ENCODE measurements at regions not wholly inside any gene's neighbourhood (a gene's known extent, or its start where the extent isn't known, plus 50 kb on each side); places are given as distances from the start of the nearest gene placed in this dataset.

DNA sequence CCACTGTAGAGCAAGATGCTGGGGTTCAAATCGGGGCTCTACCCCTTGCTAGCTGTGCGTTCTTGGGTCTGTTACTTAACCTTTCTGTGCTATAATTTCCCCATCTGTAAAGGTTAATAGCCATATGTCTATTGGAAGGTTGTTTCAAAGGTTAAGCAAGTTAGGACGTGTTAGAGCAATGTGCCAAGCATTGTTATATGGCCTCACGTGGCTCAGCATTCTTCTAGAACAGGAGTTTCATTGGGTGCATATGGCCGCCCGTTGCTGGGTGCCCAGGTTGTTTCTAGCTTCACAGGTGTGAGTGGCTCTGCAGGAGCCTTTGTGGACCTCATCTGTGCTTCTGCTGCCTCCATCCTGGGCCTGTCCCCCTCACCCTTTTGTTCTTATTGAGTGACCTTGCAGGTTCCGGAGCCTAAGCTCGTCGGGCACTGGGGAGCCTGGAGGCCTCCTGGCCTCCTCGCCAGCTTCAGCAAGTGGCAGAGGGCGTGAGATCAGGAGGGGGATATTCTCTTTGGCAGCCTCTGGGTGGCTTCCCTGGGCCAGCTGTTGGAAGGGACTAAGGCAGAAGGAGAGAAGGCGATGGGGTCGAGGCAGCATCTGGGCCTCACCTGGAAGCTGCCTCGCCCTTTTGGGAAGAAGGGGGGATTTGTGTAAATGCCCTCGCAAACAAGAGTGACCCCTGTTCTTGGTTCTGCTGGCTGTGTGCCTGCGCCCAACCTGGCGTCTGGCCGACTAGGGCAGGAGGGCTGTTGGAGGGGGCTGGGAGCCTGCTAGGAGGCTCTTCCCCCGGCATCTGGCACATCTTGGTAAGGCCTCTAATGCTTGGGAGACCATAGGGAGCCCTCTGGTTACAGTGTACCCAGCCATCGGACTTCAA, 80.2 kb upstream of the CIBAR2 start:
- Histone ChIP-seq H3K36me3 (ENCODE audit: control insufficient read depth in 2 of 2, extremely low read depth in 1 of 2, insufficient read depth in 2 of 2, low read length in 2 of 2) (no peaks in the 10 kb centered on the region), H3K9ac (ENCODE audit: control insufficient read depth, extremely low read depth, insufficient read depth, low read length) (no peak overlapping the region), H4K20me1 (ENCODE audit: control insufficient read depth, extremely low read depth, insufficient read depth, low read length) (no peaks in the 10 kb centered on the region), H3K27me3 (ENCODE audit: control insufficient read depth, extremely low read depth, insufficient read depth, low read length) (no peaks in the 10 kb centered on the region), H3K79me2 (ENCODE audit: control insufficient read depth, insufficient read depth, low read length) (no peaks in the 10 kb centered on the region), H3K4me2 (ENCODE audit: control insufficient read depth, extremely low read depth, insufficient read depth, low read depth, low read length) (no peak overlapping the region), H3K9me1 (ENCODE audit: control insufficient read depth, extremely low read depth, insufficient read depth, low read length) (no peaks in the 10 kb centered on the region), H3K4me1 (ENCODE audit: control insufficient read depth, extremely low read depth, insufficient read depth, low read length) (peaks cover 8% of the 10 kb centered on the region), H3K27ac (ENCODE audit: control insufficient read depth, insufficient read depth, low read length) (no peak overlapping the region), H3K4me3 (ENCODE audit: control insufficient read depth in 2 of 3, extremely low read depth in 1 of 3, insufficient read depth in 2 of 3, low read depth in 1 of 3, low read length in 3 of 3) (no peak overlapping the region), H2AFZ (ENCODE audit: control insufficient read depth, low read length) (no peak overlapping the region), H3K9me3 (ENCODE audit: control insufficient read depth, low read depth, low read length) (no peaks in the 10 kb centered on the region)
- dilution Hi-C loops (cut with MboI; ENCODE audit: extremely low pct_ligation_motif_present, low sequenced_read_pairs): no loop called here
- TF ChIP-seq EZH2 (IDR thresholded peaks at IDR 0.05; ENCODE audit: low read length) (no peak), CTCF (optimal IDR thresholded peaks at IDR 0.05 in 1 of 3, IDR thresholded peaks at IDR 0.05 in 1 of 3, conservative IDR thresholded peaks at IDR 0.05 in 1 of 3; ENCODE audit: extremely low read depth in 1 of 3, insufficient read depth in 2 of 3, low read length in 3 of 3) (no peak)
- DNase-seq (ENCODE audit: low read depth, low spot score) (no peak), FAIRE-seq (no peak)

- DNase-seq (ENCODE audit: low read depth, low spot score) (no peak), FAIRE-seq (no peak)
- H3K79me2 ChIP-seq (ENCODE audit: control insufficient read depth, insufficient read depth, low read length): no peaks in the 10 kb centered on the region
- no peak for TF ChIP-seq EZH2 (IDR thresholded peaks at IDR 0.05; ENCODE audit: low read length)
- no peak for TF ChIP-seq CTCF (optimal IDR thresholded peaks at IDR 0.05 in 1 of 3, IDR thresholded peaks at IDR 0.05 in 1 of 3, conservative IDR thresholded peaks at IDR 0.05 in 1 of 3; ENCODE audit: extremely low read depth in 1 of 3, insufficient read depth in 2 of 3, low read length in 3 of 3)
- no peak overlapping the region for H3K27ac ChIP-seq (ENCODE audit: control insufficient read depth, insufficient read depth, low read length)
- H4K20me1 ChIP-seq (ENCODE audit: control insufficient read depth, extremely low read depth, insufficient read depth, low read length): no peaks in the 10 kb centered on the region
- peaks cover 8% of the 10 kb centered on the region for H3K4me1 ChIP-seq (ENCODE audit: control insufficient read depth, extremely low read depth, insufficient read depth, low read length)
- no peaks in the 10 kb centered on the region for H3K9me1 ChIP-seq (ENCODE audit: control insufficient read depth, extremely low read depth, insufficient read depth, low read length)
- H3K4me2 ChIP-seq (ENCODE audit: control insufficient read depth, extremely low read depth, insufficient read depth, low read depth, low read length): no peak overlapping the region
- no peak overlapping the region for H2AFZ ChIP-seq (ENCODE audit: control insufficient read depth, low read length)
- no peaks in the 10 kb centered on the region for H3K9me3 ChIP-seq (ENCODE audit: control insufficient read depth, low read depth, low read length)
- no peaks in the 10 kb centered on the region for H3K36me3 ChIP-seq (ENCODE audit: control insufficient read depth in 2 of 2, extremely low read depth in 1 of 2, insufficient read depth in 2 of 2, low read length in 2 of 2)
- no peak overlapping the region for H3K9ac ChIP-seq (ENCODE audit: control insufficient read depth, extremely low read depth, insufficient read depth, low read length)
- dilution Hi-C loops (cut with MboI; ENCODE audit: extremely low pct_ligation_motif_present, low sequenced_read_pairs): no loop called here
- H3K4me3 ChIP-seq (ENCODE audit: control insufficient read depth in 2 of 3, extremely low read depth in 1 of 3, insufficient read depth in 2 of 3, low read depth in 1 of 3, low read length in 3 of 3): no peak overlapping the region
- no peaks in the 10 kb centered on the region for H3K27me3 ChIP-seq (ENCODE audit: control insufficient read depth, extremely low read depth, insufficient read depth, low read length)
Measured at GRCh38 chr16:85193115-85193493, 80.8 kb upstream of the CIBAR2 start.
